Psoas muscle (tissue), 7 donors: ENCODE measurements at regions not wholly inside any gene's neighbourhood (a gene's known extent, or its start where the extent isn't known, plus 50 kb on each side); places are given as distances from the start of the nearest gene placed in this dataset.

ENCODE experiments used
- ATAC-seq, 4 donors: fragments of 200-7000 bp; cut with Tn5 transposase; one replicate each; pipeline ENCODE4 v1.9.1; 2020; ENCODE audit warnings: moderate library complexity in 3 of 4, mild to moderate bottlenecking in 2 of 4
- DNase-seq, 2 donors: peaks; one replicate each; pipeline ENCODE4 v3.0.0-alpha.2; 2020
- H3K27ac ChIP-seq: fragments of 200-600 bp; one replicate; pipeline ENCODE4 v1.8.0; 2022
- H3K27me3 ChIP-seq, 3 donors: fragments of 200-600 bp in 1 of 3; one replicate each; pipeline versions ENCODE4 v1.6.1 to v1.8.0; 2013 to 2022; ENCODE audit warnings: low read length in 2 of 3, mild to moderate bottlenecking in 2 of 3, moderate library complexity in 1 of 3; ENCODE audit not compliant: insufficient read depth in 3 of 3
- H3K36me3 ChIP-seq, 2 donors: fragments of 200-600 bp in 1 of 2; one replicate each; pipeline versions ENCODE4 v1.6.1 to v1.8.0; 2013 to 2022; ENCODE audit warnings: low read depth in 1 of 2, mild to moderate bottlenecking in 1 of 2, moderate library complexity in 1 of 2; ENCODE audit not compliant: insufficient read depth in 1 of 2
- H3K4me1 ChIP-seq: fragments of 200-600 bp; one replicate; pipeline ENCODE4 v1.8.0; 2022
- H3K4me3 ChIP-seq: fragments of 200-600 bp; one replicate; pipeline ENCODE4 v1.8.0; 2022; ENCODE audit warnings: mild to moderate bottlenecking
- H3K9me3 ChIP-seq: fragments of 200-600 bp; one replicate; pipeline ENCODE4 v1.8.0; 2022
- WGBS, 3 donors: extraction: QIAGEN DNeasy Blood & Tissue Kit; methylation state at CpG; one replicate each; pipeline versions ENCODE4 v1.1.6 to v1.1.7; 2013; 5-methylcytosine and 5-hydroxymethylcytosine counted together
- intact Hi-C, 2 donors: fragments of 100-400 bp; cut with DNase I; formaldehyde crosslinking; loops; one replicate each; pipeline versions ENCODE4 v1.11.0 to v1.14.2; 2022
- TF ChIP-seq, protein P1 (sequence below): fragments of 200-600 bp; IDR thresholded peaks from one replicate; pipeline ENCODE4 v1.8.0; 2022; ENCODE audit warnings: antibody characterized with exemption
- donor health status: healthy with polysubstance abuse.
- donor health status: DM: no; HTN: no; CAD: no; lungs with moderate emphysema.
- donor health status: Bipolar disorder and iron deficiency.
- donor health status: healthy.
- donor health status: DM: yes; HTN: yes; CAD: no.
- donor health status: DM: no; HTN: no; CAD: no.
- donor health status: DM: yes; HTN: yes; CAD: no.

DNA sequence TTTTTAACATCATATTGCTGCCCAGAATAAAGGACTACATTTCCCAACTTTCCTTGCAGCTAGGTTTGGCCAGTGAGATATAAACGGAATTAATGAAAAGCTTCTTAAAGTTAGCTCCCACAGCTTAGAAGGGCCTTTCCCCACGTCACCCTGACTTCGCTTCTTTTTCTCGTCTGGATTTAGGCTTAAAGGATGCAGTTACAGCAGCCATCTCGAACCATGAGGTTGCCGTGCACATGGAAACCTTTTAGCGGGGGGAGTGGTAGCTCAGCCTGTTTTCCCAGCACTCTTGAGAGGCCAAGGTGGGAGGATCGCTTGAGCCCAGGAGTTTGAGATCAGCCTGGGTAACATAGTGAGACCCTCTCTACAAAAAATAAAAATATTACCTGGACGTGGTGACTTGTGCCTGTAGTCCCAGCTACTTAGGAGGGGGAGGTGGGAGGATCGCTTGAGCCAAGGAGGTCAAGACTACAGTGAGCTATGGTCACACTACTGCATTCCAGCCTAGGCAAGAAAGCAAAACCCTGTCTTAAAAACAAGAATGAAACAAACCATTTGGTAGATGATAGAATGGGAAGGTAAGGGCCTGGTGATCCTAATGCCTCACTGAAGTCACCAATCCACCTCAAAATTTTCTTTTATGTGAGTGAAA, 64.3 kb upstream of the C1GALT1 start:
- TF ChIP-seq, protein P1, sequence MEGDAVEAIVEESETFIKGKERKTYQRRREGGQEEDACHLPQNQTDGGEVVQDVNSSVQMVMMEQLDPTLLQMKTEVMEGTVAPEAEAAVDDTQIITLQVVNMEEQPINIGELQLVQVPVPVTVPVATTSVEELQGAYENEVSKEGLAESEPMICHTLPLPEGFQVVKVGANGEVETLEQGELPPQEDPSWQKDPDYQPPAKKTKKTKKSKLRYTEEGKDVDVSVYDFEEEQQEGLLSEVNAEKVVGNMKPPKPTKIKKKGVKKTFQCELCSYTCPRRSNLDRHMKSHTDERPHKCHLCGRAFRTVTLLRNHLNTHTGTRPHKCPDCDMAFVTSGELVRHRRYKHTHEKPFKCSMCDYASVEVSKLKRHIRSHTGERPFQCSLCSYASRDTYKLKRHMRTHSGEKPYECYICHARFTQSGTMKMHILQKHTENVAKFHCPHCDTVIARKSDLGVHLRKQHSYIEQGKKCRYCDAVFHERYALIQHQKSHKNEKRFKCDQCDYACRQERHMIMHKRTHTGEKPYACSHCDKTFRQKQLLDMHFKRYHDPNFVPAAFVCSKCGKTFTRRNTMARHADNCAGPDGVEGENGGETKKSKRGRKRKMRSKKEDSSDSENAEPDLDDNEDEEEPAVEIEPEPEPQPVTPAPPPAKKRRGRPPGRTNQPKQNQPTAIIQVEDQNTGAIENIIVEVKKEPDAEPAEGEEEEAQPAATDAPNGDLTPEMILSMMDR, result no peak
- H3K4me3 ChIP-seq, result no peak overlapping the region
- no peak overlapping the region for H3K27ac ChIP-seq
- H3K27me3 ChIP-seq, result no peaks in the 10 kb centered on the region
- no peaks in the 10 kb centered on the region for H3K9me3 ChIP-seq
- no peaks in the 10 kb centered on the region for H3K36me3 ChIP-seq
- H3K4me1 ChIP-seq, result no peaks in the 10 kb centered on the region
- no peak for DNase-seq
- 78 to 85% (median 80%) methylated on average over 10 of the region's 10 CpGs for WGBS, 3 donors
- ATAC-seq, result no peak
- intact Hi-C loops, result no loop called here

- WGBS, 3 donors, result 54 to 62% (median 59%) methylated on average over 2 of the region's 2 CpGs
- no peak for ATAC-seq
- H3K27me3 ChIP-seq, result no peaks in the 10 kb centered on the region
- no peaks in the 10 kb centered on the region for H3K9me3 ChIP-seq
- no peaks in the 10 kb centered on the region for H3K36me3 ChIP-seq
- no peak overlapping the region for H3K4me3 ChIP-seq
- DNase-seq, result no peak
- H3K4me1 ChIP-seq, result no peaks in the 10 kb centered on the region
- intact Hi-C loops, result no loop called here
- no peak overlapping the region for H3K27ac ChIP-seq
- TF ChIP-seq, protein P1, result no peak
Measured at GRCh38 chr7:7118822-7119221, 63.5 kb upstream of the C1GALT1 start.

DNA sequence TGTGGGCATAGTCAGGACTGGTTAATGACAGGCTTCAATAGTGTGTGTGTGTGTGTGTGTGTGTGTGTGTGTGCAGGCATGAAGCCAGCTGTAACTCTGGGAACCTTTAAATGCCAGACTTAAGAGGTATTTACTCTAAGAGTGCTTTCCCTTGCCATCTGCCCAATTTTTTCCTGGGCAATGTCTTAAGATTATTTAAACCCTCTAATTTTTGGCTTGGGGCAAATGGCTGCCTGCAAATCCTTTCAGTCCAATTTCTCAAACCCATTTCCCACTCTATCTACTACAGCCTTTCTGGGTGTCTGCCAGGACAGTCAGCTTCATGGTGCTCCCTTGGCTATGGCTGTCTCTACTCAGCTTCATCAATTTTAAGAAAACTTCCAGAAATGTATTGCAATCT, 62.6 kb upstream of the C1GALT1 start:
- Histone ChIP-seq H3K27ac (no peak overlapping the region), H3K4me1 (no peaks in the 10 kb centered on the region), H3K36me3 (no peaks in the 10 kb centered on the region), H3K27me3 (no peaks in the 10 kb centered on the region), H3K9me3 (no peaks in the 10 kb centered on the region), H3K4me3 (no peak overlapping the region)
- ATAC-seq (no peak), DNase-seq (no peak)
- TF ChIP-seq, protein P1, result no peak
- intact Hi-C loops, result no loop called here

GRCh38 chr7:7122033-7122478, 60.3 kb upstream of the C1GALT1 start:
- Histone ChIP-seq H3K4me3 (no peak overlapping the region), H3K27me3 (no peaks in the 10 kb centered on the region), H3K9me3 (no peaks in the 10 kb centered on the region), H3K4me1 (no peaks in the 10 kb centered on the region), H3K36me3 (no peaks in the 10 kb centered on the region), H3K27ac (no peak overlapping the region)
- 12 to 28% (median 13%) methylated on average over 4 of the region's 4 CpGs for WGBS, 3 donors
- DNase-seq (no peak), ATAC-seq (peak in 1 of 4 donors; percentile 40)
- TF ChIP-seq, protein P1, result no peak
- intact Hi-C loops, result no loop called here

DNA sequence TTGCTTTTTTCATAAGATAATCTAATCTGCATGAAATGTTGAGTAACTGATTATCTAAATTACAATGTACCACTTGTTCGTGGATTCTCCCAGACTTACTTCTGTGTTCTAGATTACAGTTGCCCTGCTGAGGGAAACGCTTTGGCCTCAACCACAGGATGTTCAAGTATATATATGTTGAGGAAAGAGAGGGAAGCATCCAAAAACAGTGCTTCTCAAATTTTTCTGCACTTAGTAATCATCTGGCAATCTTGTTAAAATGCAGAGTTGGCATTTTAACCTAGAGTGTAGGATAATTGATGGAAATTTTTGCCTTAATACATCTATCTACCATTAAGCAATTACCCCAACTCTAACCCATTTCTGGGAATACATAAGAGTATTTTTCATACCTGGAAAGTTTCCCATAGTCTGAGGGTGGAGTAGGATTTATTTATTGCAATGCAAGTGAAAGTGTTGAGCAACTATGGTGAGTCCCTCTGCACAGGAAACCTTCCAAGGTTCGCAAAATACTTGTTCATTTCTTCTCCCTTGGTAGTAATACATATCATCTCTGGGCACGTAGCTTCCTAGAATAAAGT, 59.6 kb upstream of the C1GALT1 start:
- H3K4me3 ChIP-seq, result no peak overlapping the region
- peak in 1 of 4 donors; percentile 42 for ATAC-seq
- TF ChIP-seq, protein P1, result no peak
- H3K9me3 ChIP-seq, result no peaks in the 10 kb centered on the region
- DNase-seq, result no peak
- no peak overlapping the region for H3K27ac ChIP-seq
- no peaks in the 10 kb centered on the region for H3K27me3 ChIP-seq
- intact Hi-C loops, result no loop called here
- no peaks in the 10 kb centered on the region for H3K36me3 ChIP-seq
- WGBS, 3 donors, result 32 to 41% (median 36%) methylated on average over 4 of the region's 4 CpGs
- H3K4me1 ChIP-seq, result no peaks in the 10 kb centered on the region
